ENCODE measurements at regions not wholly inside any gene's neighbourhood (a gene's known extent, or its start where the extent isn't known, plus 50 kb on each side); places are given as distances from the start of the nearest gene placed in this dataset.

GRCh38 chr18:70822691-70823090 is 533.8 kb downstream of the SOCS6 start:
- CTCF ChIA-PET = no interaction called here

GRCh38 chr18:70822117-70822516 is 533.3 kb downstream of the SOCS6 start:
- Histone ChIP-seq H3K27me3 (replicated peaks; ENCODE audit: insufficient read depth, low read depth, low read length, poor library complexity) (no peaks in the 10 kb centered on the region), H3K9me3 (ENCODE audit: low read depth, low read length, poor library complexity, severe bottlenecking) (no peaks in the 10 kb centered on the region), H3K27ac (ENCODE audit: low read depth, low read length, poor library complexity, severe bottlenecking) (no peak overlapping the region), H3K4me3 (ENCODE audit: low read depth, low read length, poor library complexity, severe bottlenecking) (no peak overlapping the region), H3K36me3 (ENCODE audit: insufficient read depth, low read length, poor library complexity, severe bottlenecking) (no peaks in the 10 kb centered on the region), H3K4me1 (ENCODE audit: insufficient read depth, low read length, poor library complexity, severe bottlenecking) (no peaks in the 10 kb centered on the region)
- no peak for DNase-seq (ENCODE audit: low spot score)
- TF ChIP-seq EZH2 (IDR thresholded peaks at IDR 0.05; ENCODE audit: borderline replicate concordance, low read depth, low read length, poor library complexity, severe bottlenecking) = no peak
- TF ChIP-seq, protein P1, sequence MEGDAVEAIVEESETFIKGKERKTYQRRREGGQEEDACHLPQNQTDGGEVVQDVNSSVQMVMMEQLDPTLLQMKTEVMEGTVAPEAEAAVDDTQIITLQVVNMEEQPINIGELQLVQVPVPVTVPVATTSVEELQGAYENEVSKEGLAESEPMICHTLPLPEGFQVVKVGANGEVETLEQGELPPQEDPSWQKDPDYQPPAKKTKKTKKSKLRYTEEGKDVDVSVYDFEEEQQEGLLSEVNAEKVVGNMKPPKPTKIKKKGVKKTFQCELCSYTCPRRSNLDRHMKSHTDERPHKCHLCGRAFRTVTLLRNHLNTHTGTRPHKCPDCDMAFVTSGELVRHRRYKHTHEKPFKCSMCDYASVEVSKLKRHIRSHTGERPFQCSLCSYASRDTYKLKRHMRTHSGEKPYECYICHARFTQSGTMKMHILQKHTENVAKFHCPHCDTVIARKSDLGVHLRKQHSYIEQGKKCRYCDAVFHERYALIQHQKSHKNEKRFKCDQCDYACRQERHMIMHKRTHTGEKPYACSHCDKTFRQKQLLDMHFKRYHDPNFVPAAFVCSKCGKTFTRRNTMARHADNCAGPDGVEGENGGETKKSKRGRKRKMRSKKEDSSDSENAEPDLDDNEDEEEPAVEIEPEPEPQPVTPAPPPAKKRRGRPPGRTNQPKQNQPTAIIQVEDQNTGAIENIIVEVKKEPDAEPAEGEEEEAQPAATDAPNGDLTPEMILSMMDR (conservative IDR thresholded peaks at IDR 0.05; ENCODE audit: low read depth, low read length) = no peak
- ChIA-PET POLR2A (ENCODE audit: low non-redundant PET) (no interaction called here), CTCF (no interaction called here)
- no TSS peak for BruUV-seq (replicated peaks)
- intact Hi-C loops (cut with micrococcal nuclease; ENCODE audit: unreplicated experiment) = no loop called here

More at GRCh38 chr18:70822691-70823090, 533.8 kb downstream of the SOCS6 start:
- H3K27me3 ChIP-seq (replicated peaks; ENCODE audit: insufficient read depth, low read depth, low read length, poor library complexity) = no peaks in the 10 kb centered on the region
- no peaks in the 10 kb centered on the region for H3K36me3 ChIP-seq (ENCODE audit: insufficient read depth, low read length, poor library complexity, severe bottlenecking)
- H3K9me3 ChIP-seq (ENCODE audit: low read depth, low read length, poor library complexity, severe bottlenecking) = no peaks in the 10 kb centered on the region
- intact Hi-C loops (cut with micrococcal nuclease; ENCODE audit: unreplicated experiment) = no loop called here
- no peak for DNase-seq (ENCODE audit: low spot score)
- BruUV-seq (replicated peaks) = no TSS peak
- no peaks in the 10 kb centered on the region for H3K4me1 ChIP-seq (ENCODE audit: insufficient read depth, low read length, poor library complexity, severe bottlenecking)
- no peak overlapping the region for H3K4me3 ChIP-seq (ENCODE audit: low read depth, low read length, poor library complexity, severe bottlenecking)
- no peak overlapping the region for H3K27ac ChIP-seq (ENCODE audit: low read depth, low read length, poor library complexity, severe bottlenecking)
- POLR2A ChIA-PET (ENCODE audit: low non-redundant PET) = no interaction called here
- no peak for TF ChIP-seq EZH2 (IDR thresholded peaks at IDR 0.05; ENCODE audit: borderline replicate concordance, low read depth, low read length, poor library complexity, severe bottlenecking)
- TF ChIP-seq, protein P1 (conservative IDR thresholded peaks at IDR 0.05; ENCODE audit: low read depth, low read length) = no peak

DNA sequence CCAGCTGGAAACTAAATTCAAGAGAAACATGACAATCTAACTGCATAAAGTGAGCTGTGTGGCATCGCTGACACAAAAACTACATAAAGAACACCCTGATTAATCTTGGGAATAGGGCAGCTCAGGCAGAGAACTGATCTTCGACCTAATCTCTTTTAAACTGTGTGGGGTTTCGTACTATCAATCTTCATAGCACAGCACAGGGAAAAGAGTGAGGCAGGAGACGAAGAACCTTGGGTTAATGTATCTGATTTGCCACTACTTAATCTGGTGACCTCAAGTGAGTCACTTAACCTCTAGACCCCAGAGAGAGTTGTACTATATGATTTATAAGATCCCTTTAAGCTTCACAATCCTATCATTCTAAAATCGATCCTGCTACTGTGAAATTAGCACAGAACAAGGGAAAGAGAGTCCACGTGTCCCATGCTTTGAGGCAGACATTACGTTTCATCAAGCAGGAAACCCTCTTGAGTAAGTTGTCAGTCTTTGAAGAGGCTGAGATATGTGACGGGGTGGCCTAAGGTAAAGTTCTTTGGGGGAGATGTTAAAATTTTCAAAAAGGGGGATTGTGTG is 519.7 kb downstream of the SOCS6 start:
- no TSS peak for BruUV-seq (replicated peaks)
- intact Hi-C loops (cut with micrococcal nuclease; ENCODE audit: unreplicated experiment) = no loop called here
- H3K36me3 ChIP-seq (ENCODE audit: insufficient read depth, low read length, poor library complexity, severe bottlenecking) = no peaks in the 10 kb centered on the region
- H3K9me3 ChIP-seq (ENCODE audit: low read depth, low read length, poor library complexity, severe bottlenecking) = no peaks in the 10 kb centered on the region
- no peak overlapping the region for H3K4me3 ChIP-seq (ENCODE audit: low read depth, low read length, poor library complexity, severe bottlenecking)
- H3K27ac ChIP-seq (ENCODE audit: low read depth, low read length, poor library complexity, severe bottlenecking) = no peak overlapping the region
- CTCF ChIA-PET = no interaction called here
- DNase-seq (ENCODE audit: low spot score) = no peak
- H3K4me1 ChIP-seq (ENCODE audit: insufficient read depth, low read length, poor library complexity, severe bottlenecking) = no peaks in the 10 kb centered on the region
- no peaks in the 10 kb centered on the region for H3K27me3 ChIP-seq (replicated peaks; ENCODE audit: insufficient read depth, low read depth, low read length, poor library complexity)
- POLR2A ChIA-PET (ENCODE audit: low non-redundant PET) = no interaction called here
- TF ChIP-seq, protein P1 (conservative IDR thresholded peaks at IDR 0.05; ENCODE audit: low read depth, low read length) = no peak
- no peak for TF ChIP-seq EZH2 (IDR thresholded peaks at IDR 0.05; ENCODE audit: borderline replicate concordance, low read depth, low read length, poor library complexity, severe bottlenecking)

Data from A673 (cell line).